Smooth muscle cell (in vitro differentiated cells): ENCODE measurements at regions not wholly inside any gene's neighbourhood (a gene's known extent, or its start where the extent isn't known, plus 50 kb on each side); places are given as distances from the start of the nearest gene placed in this dataset.
A peak's percentile ranks its signal among the peaks of the same experiment; 100 is the strongest.
"Not testable (repeated sequence)": the region's sequence is repeated elsewhere in the genome, so short reads cannot be mapped to it uniquely, and the experiment has no call there.

Experiments used
- DNase-seq: peaks from one replicate; lab custom pipeline; 2025; ENCODE audit not compliant: unreplicated experiment; lab: John Stamatoyannopoulos, UW
- H2AFZ ChIP-seq: fragments of 200-600 bp; sonication (generic); 2 replicates; pipeline ENCODE4 v1.6.0; 2016; ENCODE audit warnings: antibody characterized with exemption, low read depth, mild to moderate bottlenecking
- H3F3A ChIP-seq: fragments of 200-600 bp; sonication (generic); 2 replicates; pipeline ENCODE4 v1.6.0; 2017; ENCODE audit warnings: antibody characterized with exemption, low read depth
- H3K27ac ChIP-seq: fragments of 200-600 bp; sonication (generic); 2 replicates; pipeline ENCODE4 v1.5.1; 2016; ENCODE audit warnings: low read depth, mild to moderate bottlenecking
- H3K27me3 ChIP-seq: fragments of 200-600 bp; sonication (generic); 2 replicates; pipeline ENCODE4 v1.6.1; 2016; ENCODE audit warnings: low read depth, mild to moderate bottlenecking
- H3K36me3 ChIP-seq: fragments of 200-600 bp; sonication (generic); 2 replicates; pipeline ENCODE4 v1.5.1; 2016; ENCODE audit warnings: low read depth
- H3K4me1 ChIP-seq: fragments of 200-600 bp; sonication (generic); 2 replicates; pipeline ENCODE4 v1.5.1; 2016; ENCODE audit warnings: low read depth
- H3K4me2 ChIP-seq: fragments of 200-600 bp; sonication (generic); 2 replicates; pipeline ENCODE4 v1.6.0; 2016; ENCODE audit warnings: mild to moderate bottlenecking
- H3K4me3 ChIP-seq: fragments of 200-600 bp; sonication (generic); 2 replicates; pipeline ENCODE4 v1.5.1; 2016; ENCODE audit warnings: mild to moderate bottlenecking
- H3K79me2 ChIP-seq: fragments of 200-600 bp; sonication (generic); 2 replicates; pipeline ENCODE4 v1.6.0; 2016; ENCODE audit warnings: low read depth, mild to moderate bottlenecking
- H3K9ac ChIP-seq: fragments of 200-600 bp; sonication (generic); 2 replicates; pipeline ENCODE4 v1.6.0; 2016; ENCODE audit warnings: low read depth
- H3K9me3 ChIP-seq: fragments of 200-600 bp; sonication (generic); replicated peaks from 2 replicates; pipeline ENCODE4 v1.5.1; 2016; ENCODE audit warnings: low read depth
- H4K20me1 ChIP-seq: fragments of 200-600 bp; sonication (generic); 2 replicates; pipeline ENCODE4 v1.6.0; 2016; ENCODE audit warnings: low read depth
- CTCF ChIP-seq: fragments of 200-600 bp; sonication (generic); IDR thresholded peaks from 2 replicates; pipeline ENCODE4 v1.5.1; 2017; ENCODE audit warnings: borderline replicate concordance, mild to moderate bottlenecking, antibody characterized with exemption; ENCODE audit not compliant: insufficient read depth, poor library complexity, severe bottlenecking
- WGBS: methylation state at CpG from one replicate; pipeline ENCODE4 v1.1.7; 2016; ENCODE audit warnings: low lambda C conversion rate; 5-methylcytosine and 5-hydroxymethylcytosine counted together

- no peak overlapping the region for H3K27ac ChIP-seq
- no peaks in the 10 kb centered on the region for H4K20me1 ChIP-seq
- H3F3A ChIP-seq = no peaks in the 10 kb centered on the region
- no peak overlapping the region for H3K9ac ChIP-seq
- H3K4me2 ChIP-seq = no peak overlapping the region
- DNase-seq = no peak
- no peaks in the 10 kb centered on the region for H3K79me2 ChIP-seq
- peak; percentile 65 for TF ChIP-seq CTCF
- H2AFZ ChIP-seq = no peak overlapping the region
- H3K4me1 ChIP-seq = no peaks in the 10 kb centered on the region
- no peaks in the 10 kb centered on the region for H3K9me3 ChIP-seq
- no peaks in the 10 kb centered on the region for H3K27me3 ChIP-seq
- no peaks in the 10 kb centered on the region for H3K36me3 ChIP-seq
- H3K4me3 ChIP-seq = no peak overlapping the region
Observed at GRCh38 chr4:137861682-137862081, 329.4 kb upstream of the PCDH18 start.

GRCh38 chr4:137853424-137853823 lies 321.1 kb upstream of the PCDH18 start:
- no peak for DNase-seq
- Histone ChIP-seq H3K27ac (no peak overlapping the region), H3F3A (no peaks in the 10 kb centered on the region), H3K36me3 (no peaks in the 10 kb centered on the region), H3K4me3 (no peak overlapping the region), H2AFZ (no peak overlapping the region), H3K79me2 (no peaks in the 10 kb centered on the region), H3K9ac (no peak overlapping the region), H3K27me3 (no peaks in the 10 kb centered on the region), H4K20me1 (no peaks in the 10 kb centered on the region), H3K4me2 (no peak overlapping the region), H3K9me3 (peaks cover 6% of the 10 kb centered on the region), H3K4me1 (no peaks in the 10 kb centered on the region)
- no peak for TF ChIP-seq CTCF
- WGBS = 98% methylated on average over 18 of the region's 29 CpGs

GRCh38 chr4:137852326-137852725 lies 320.0 kb upstream of the PCDH18 start:
- Histone ChIP-seq H3K9me3 (peaks cover 6% of the 10 kb centered on the region), H3K36me3 (no peaks in the 10 kb centered on the region), H3F3A (no peaks in the 10 kb centered on the region), H3K79me2 (no peaks in the 10 kb centered on the region), H3K9ac (no peak overlapping the region), H3K4me1 (no peaks in the 10 kb centered on the region), H3K4me2 (no peak overlapping the region), H2AFZ (no peak overlapping the region), H3K27me3 (no peaks in the 10 kb centered on the region), H3K4me3 (no peak overlapping the region), H3K27ac (no peak overlapping the region), H4K20me1 (no peaks in the 10 kb centered on the region)
- 96% methylated on average over 2 of the region's 2 CpGs for WGBS
- TF ChIP-seq CTCF = no peak
- DNase-seq = no peak

GRCh38 chr4:137851435-137851834 lies 319.1 kb upstream of the PCDH18 start:
- no peak for TF ChIP-seq CTCF
- no peak overlapping the region for H3K4me3 ChIP-seq
- DNase-seq = no peak

GRCh38 chr4:137827945-137828344 lies 295.7 kb upstream of the PCDH18 start:
- not testable (repeated sequence) for H3K9me3 ChIP-seq, DNase-seq, H3K4me1 ChIP-seq, H3K36me3 ChIP-seq, H4K20me1 ChIP-seq, H3K9ac ChIP-seq, H3K79me2 ChIP-seq, H3K27me3 ChIP-seq, H3F3A ChIP-seq, H2AFZ ChIP-seq, H3K27ac ChIP-seq, H3K4me2 ChIP-seq, H3K4me3 ChIP-seq

More at GRCh38 chr4:137851435-137851834, 319.1 kb upstream of the PCDH18 start:
- 94% methylated on average over 2 of the region's 2 CpGs for WGBS
- no peaks in the 10 kb centered on the region for H3K79me2 ChIP-seq
- peaks cover 6% of the 10 kb centered on the region for H3K9me3 ChIP-seq
- H3K27me3 ChIP-seq = no peaks in the 10 kb centered on the region
- H3K27ac ChIP-seq = no peak overlapping the region
- no peak overlapping the region for H2AFZ ChIP-seq
- no peak overlapping the region for H3K4me2 ChIP-seq
- no peaks in the 10 kb centered on the region for H3F3A ChIP-seq
- H3K4me1 ChIP-seq = no peaks in the 10 kb centered on the region
- no peaks in the 10 kb centered on the region for H3K36me3 ChIP-seq
- H4K20me1 ChIP-seq = no peaks in the 10 kb centered on the region
- no peak overlapping the region for H3K9ac ChIP-seq
